GM18907 (cell line): ENCODE measurements at regions not wholly inside any gene's neighbourhood (a gene's known extent, or its start where the extent isn't known, plus 50 kb on each side); places are given as distances from the start of the nearest gene placed in this dataset.

Experiments
- ATAC-seq: cut with Tn5 transposase; IDR thresholded peaks from one replicate; pipeline ENCODE4 v1.9.1; 2021; ENCODE audit warnings: mild to moderate bottlenecking, moderate library complexity; ENCODE audit not compliant: unreplicated experiment

DNA sequence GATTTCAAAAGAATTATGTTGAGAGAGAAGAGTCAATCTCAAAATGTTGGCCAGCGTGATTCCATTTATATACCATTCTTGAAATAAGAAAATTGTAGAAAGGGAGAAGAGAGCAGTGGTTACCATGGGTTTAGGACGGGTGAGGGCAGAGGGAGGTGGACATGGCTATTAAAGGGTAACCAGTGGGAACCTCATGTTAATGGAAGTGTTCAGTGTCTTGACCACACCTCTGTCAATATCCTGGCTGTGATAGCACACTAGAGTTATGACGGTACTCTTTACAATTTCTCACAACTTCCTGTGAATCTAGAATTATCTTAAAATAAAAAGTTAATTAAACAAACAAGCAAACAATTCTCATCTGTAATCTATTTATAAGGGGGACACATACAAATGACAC lies 821.2 kb downstream of the VRK1 start:
- ATAC-seq = no peak

GRCh38 chr14:97618917-97619690 lies 821.9 kb downstream of the VRK1 start:
- no peak for ATAC-seq

- no peak for ATAC-seq
Measured at GRCh38 chr14:97620066-97620465, 822.9 kb downstream of the VRK1 start.

DNA sequence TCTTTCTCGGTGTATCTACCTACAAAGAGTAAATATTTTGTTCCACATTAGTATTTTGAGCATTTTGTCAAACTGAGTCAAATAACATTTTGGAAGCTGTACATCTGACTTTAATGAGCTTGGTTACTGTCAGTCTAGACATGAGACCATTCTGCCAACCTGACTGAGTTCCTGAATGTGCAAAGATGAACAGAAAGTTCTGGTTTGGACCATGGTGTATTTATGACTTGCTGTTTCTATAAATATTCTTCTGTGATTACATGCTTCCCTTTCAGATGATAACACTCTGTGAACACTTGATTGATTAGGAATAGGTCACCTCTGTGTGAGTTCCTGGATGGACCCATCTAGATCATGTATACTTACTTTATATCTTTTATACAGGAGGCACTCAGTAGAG lies 827.8 kb downstream of the VRK1 start:
- ATAC-seq = no peak

DNA sequence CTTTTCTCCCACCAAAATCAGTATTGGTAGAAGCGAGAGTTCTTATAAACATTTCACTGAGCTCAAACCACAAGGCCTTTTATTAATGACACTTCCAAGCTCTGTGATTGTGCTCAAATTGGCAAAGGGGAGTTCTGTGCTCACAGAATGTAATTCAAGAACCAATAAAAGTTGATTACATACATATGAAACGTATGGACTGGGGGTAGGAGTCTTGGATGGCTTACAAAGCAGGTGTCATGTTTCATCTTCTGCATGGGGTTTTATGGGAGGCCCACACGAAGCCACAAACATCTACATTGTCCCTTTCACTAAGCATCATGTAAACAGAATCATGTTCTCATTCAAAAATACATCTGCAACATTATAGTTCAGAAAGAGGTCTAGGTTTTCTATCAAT lies 828.3 kb downstream of the VRK1 start:
- no peak for ATAC-seq

GRCh38 chr14:97626088-97626487 lies 828.9 kb downstream of the VRK1 start:
- ATAC-seq = no peak

GRCh38 chr14:97630249-97630648 lies 833.1 kb downstream of the VRK1 start:
- ATAC-seq = no peak

- ATAC-seq = no peak
Measured at GRCh38 chr14:97633131-97633738, 836.1 kb downstream of the VRK1 start.

- no peak for ATAC-seq
Measured at GRCh38 chr14:97634751-97635150, 837.6 kb downstream of the VRK1 start.

GRCh38 chr14:97638864-97639263 lies 841.7 kb downstream of the VRK1 start:
- ATAC-seq = no peak

DNA sequence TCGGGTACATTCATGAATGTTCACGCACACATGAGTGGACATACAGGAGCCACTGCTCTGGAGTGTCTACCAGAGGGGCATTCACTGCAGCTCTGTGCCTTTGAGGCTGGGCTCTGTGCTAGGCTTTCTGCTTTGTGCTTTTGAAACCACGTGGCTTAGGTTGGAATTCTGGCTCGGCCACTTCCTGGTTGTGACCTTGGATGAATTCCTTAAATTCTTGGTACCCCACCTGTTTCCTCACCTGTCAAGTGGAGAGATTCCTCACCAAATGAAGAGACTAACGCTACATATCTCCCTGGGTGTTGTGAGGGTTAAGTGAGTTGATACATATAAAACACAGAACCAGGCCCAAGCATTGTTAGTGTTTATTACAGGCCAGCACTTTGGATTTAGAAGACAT lies 842.8 kb downstream of the VRK1 start:
- ATAC-seq = no peak

DNA sequence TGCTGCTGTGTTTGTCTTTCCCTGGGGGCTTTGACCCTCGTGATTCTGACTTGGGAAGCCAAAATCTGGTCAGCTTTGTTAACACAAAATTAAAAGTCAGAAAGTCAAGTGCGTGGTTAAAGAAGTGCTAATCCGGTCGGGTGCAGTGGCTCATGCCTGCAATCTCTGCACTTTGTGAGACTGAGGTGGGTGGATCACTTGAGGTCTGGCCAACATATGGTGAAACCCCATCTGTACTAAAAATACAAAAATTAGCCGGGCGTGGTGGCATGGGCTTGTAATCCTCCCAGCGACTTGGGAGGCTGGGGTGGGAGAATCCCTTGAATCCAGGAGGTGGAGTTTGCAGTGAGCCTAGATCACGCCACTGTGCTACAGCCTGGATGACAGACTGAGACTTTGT lies 844.6 kb downstream of the VRK1 start:
- ATAC-seq = no peak

DNA sequence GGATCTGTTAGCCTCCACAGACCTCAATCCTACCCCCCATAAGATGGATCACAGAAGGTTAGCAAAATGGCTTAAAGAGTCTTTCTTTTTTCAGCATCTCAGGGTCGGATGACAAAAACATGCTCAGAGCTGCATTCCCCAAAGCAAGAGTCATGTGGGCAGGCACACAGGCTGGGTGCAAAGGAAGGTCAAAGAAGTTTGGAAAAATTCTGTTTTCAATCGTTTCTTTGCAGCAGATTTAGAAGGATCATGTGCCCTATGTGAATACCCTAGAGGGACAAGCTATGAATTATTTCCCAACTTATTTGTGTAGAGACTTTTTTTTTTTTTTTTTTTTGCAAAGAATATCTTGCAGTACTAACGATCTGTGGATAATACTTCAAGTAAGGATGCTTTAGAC lies 845.4 kb downstream of the VRK1 start:
- ATAC-seq = no peak

DNA sequence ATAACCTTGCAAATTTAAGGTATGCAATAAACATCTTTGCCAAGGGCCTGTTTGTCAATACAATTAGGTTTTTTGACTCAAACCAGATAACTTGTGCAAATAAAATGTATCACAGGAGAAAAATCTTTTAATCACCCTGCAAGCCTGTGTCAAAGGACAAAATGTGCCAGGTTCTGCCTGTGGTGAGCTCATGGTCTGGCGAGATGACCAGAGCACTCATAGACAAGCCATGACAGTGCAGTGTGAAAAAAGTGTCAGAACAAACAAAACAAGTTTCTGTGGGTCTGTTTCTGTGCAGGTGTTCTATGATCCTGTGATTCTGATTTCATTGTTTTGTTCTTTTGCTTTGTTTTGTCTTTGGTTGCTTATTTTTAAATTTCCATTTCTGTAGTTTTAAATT lies 847.2 kb downstream of the VRK1 start:
- ATAC-seq = no peak

DNA sequence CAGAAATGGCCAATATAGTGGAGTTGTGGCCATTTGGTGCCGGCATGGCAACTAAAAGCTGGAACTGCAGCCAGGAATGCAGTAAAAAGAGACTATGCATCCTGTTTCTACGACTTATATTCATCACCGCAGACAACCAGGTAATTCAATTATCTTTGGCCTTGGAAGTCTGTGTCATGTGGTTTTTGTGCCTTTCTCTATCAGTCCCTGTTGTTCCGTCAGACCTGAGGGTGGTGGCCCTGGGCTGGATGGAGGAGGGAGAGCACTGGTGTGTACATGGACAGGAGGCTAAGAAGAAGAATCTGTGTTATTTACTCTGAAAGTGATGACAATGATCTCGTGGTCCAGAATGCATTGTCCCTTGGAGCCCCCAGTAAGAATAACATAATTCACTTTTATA lies 852.6 kb downstream of the VRK1 start:
- ATAC-seq = no peak

- ATAC-seq = no peak
Measured at GRCh38 chr14:97655169-97655948, 858.2 kb downstream of the VRK1 start.

- ATAC-seq = no peak
Measured at GRCh38 chr14:97657609-97658008, 860.4 kb downstream of the VRK1 start.

DNA sequence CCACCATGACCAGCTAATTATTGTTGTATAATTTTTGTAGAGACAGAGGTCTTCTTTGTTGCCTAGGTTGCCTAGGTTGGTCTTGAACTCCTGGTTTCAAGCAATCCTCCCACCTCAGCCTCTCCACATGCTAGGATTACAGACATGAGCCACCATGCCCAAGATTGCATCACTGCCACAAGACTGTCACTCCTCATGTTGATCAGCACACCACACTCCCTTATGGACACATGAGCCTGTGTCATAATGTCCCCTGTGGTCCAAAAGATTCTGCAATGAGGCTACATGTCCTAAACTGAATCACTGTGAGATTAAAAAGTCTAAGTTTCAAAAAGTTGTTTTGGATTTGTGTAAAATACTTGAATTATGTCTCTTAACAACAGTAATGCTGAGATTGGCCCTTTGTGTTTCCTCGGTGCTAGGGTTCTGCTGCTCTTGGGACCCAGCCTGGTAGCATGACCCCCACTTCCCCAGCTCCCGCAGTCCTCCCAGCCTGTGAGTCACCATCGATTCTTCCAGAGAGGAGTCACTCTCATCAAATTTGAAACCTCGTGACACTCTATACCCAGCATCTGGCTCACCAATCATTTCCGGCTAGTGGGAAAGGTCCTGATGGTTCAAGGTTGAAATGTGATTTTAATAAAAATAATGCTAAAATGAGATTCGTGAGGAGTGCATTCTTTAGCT lies 890.9 kb downstream of the VRK1 start:
- no peak for ATAC-seq

DNA sequence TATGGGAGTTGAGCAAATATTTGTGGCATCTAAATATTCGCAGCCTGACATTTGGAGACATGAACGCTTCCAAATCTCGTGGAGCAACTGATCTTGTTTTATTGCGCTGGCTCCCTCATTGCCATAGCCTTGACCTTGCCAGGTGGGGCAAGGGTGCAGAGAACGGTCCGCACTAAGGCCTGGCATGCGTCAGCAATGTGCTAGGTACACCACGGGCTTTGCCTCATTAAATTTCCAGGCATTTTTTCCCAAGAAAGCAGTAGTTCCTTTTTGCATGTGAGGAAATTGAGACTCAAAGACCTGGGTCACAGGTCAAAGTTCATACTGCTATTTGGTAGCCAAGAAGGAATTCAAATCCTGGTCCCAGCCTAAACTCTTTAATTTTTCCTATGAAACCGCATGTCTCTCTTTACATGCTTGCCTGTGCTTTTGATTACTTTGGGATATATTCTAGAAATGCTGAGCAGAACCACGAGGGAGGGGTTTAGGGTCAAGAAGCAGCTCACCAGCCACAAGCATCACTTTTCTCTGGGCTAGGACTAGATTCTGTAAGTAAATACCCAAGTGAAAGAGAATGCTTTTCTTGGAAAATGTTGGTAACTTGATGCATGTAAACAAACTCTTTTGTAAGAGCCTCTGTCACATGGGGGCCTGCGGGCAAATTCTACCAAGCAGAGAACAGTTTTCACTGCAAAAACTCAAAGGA lies 891.6 kb downstream of the VRK1 start:
- ATAC-seq = no peak

DNA sequence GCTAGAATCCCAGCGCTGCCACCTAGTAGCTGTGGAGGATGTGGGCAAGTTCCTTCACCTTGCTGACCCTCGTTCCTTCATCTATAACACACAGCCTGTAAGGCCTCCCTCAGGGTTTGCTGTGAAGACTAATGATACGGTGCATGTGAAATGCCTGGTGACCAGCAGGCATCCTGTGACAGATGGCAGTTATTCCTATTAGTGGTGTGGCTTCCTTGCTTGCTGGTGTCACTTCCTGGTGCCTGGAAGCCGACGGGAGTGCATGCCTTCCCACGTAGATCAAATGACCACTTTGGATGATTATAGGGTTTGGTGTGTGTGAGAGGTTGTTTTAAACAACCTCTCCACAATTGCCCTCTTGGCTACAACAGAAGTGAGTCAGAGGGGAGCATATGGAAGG lies 894.9 kb downstream of the VRK1 start:
- no peak for ATAC-seq

- ATAC-seq = no peak
Measured at GRCh38 chr14:97695456-97695981, 898.3 kb downstream of the VRK1 start.
